ENCODE measurements at regions not wholly inside any gene's neighbourhood (a gene's known extent, or its start where the extent isn't known, plus 50 kb on each side); places are given as distances from the start of the nearest gene placed in this dataset.
"Not testable (repeated sequence)": the region's sequence is repeated elsewhere in the genome, so short reads cannot be mapped to it uniquely, and the experiment has no call there.

GRCh38 chr2:164024396-164024795 is 288.6 kb upstream of the FIGN start:
- DNase-seq (ENCODE audit: low spot score) = no peak

- no peak for DNase-seq (ENCODE audit: low spot score)
Observed at GRCh38 chr2:164023896-164024295, 288.1 kb upstream of the FIGN start.

- DNase-seq (ENCODE audit: low spot score) = no peak
Observed at GRCh38 chr2:164015328-164016123, 279.7 kb upstream of the FIGN start.

GRCh38 chr2:164014791-164015190 is 279.0 kb upstream of the FIGN start:
- DNase-seq (ENCODE audit: low spot score) = no peak

- DNase-seq (ENCODE audit: low spot score) = no peak
Observed at GRCh38 chr2:164014068-164014731, 278.4 kb upstream of the FIGN start.

- no peak for DNase-seq (ENCODE audit: low spot score)
Observed at GRCh38 chr2:164012581-164012980, 276.8 kb upstream of the FIGN start.

GRCh38 chr2:164009756-164010337 is 274.0 kb upstream of the FIGN start:
- no peak for DNase-seq (ENCODE audit: low spot score)

GRCh38 chr2:164008752-164009151 is 272.9 kb upstream of the FIGN start:
- DNase-seq (ENCODE audit: low spot score) = no peak

GRCh38 chr2:164006704-164007103 is 270.9 kb upstream of the FIGN start:
- no peak for DNase-seq (ENCODE audit: low spot score)

- no peak for DNase-seq (ENCODE audit: low spot score)
Observed at GRCh38 chr2:164000176-164000575, 264.4 kb upstream of the FIGN start.

GRCh38 chr2:163997466-163997865 is 261.7 kb upstream of the FIGN start:
- no peak for DNase-seq (ENCODE audit: low spot score)

GRCh38 chr2:163990541-163990940 is 254.7 kb upstream of the FIGN start:
- no peak for DNase-seq (ENCODE audit: low spot score)

- DNase-seq (ENCODE audit: low spot score) = no peak
Observed at GRCh38 chr2:163990101-163990500, 254.3 kb upstream of the FIGN start.

- no peak for DNase-seq (ENCODE audit: low spot score)
Observed at GRCh38 chr2:163987175-163987940, 251.6 kb upstream of the FIGN start.

GRCh38 chr2:163984986-163985385 is 249.2 kb upstream of the FIGN start:
- no peak for DNase-seq (ENCODE audit: low spot score)

- no peak for DNase-seq (ENCODE audit: low spot score)
Observed at GRCh38 chr2:163983911-163984310, 248.1 kb upstream of the FIGN start.

GRCh38 chr2:163982938-163983337 is 247.1 kb upstream of the FIGN start:
- no peak for DNase-seq (ENCODE audit: low spot score)

- no peak for DNase-seq (ENCODE audit: low spot score)
Observed at GRCh38 chr2:163974766-163975165, 239.0 kb upstream of the FIGN start.

- DNase-seq (ENCODE audit: low spot score) = no peak
Observed at GRCh38 chr2:163970058-163970813, 234.4 kb upstream of the FIGN start.

GRCh38 chr2:163964278-163964677 is 228.5 kb upstream of the FIGN start:
- not testable (repeated sequence) for DNase-seq (ENCODE audit: low spot score)

GRCh38 chr2:163953390-163953907 is 217.6 kb upstream of the FIGN start:
- DNase-seq (ENCODE audit: low spot score) = no peak

GRCh38 chr2:163951312-163951711 is 215.5 kb upstream of the FIGN start:
- DNase-seq (ENCODE audit: low spot score) = no peak

Data from ecto neural progenitor cell (in vitro differentiated cells).